ENCODE measurements at regions not wholly inside any gene's neighbourhood (a gene's known extent, or its start where the extent isn't known, plus 50 kb on each side); places are given as distances from the start of the nearest gene placed in this dataset.
"Not testable (repeated sequence)": the region's sequence is repeated elsewhere in the genome, so short reads cannot be mapped to it uniquely, and the experiment has no call there.

DNA sequence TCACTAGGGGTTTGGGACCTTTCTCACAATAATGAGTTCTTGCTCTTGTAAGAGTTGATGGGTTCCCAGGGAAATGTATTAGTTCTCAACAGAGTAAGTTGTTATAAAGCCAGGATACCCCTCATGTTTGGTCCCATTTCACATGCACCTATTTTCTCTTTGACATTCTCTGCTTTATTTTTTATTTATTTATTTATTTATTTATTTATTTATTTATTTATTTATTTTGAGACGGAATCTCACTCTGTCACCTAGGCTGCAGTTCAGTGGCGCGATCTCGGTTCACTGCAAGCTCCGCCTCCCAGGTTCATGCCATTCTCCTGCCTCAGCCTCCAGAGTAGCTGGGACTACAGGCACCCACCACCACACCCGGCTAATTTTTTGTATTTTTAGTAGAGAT lies 52.2 kb downstream of the ACTRT1 start:
- H3K36me3 ChIP-seq (replicated peaks; ENCODE audit: insufficient read depth, low read length); H3K27ac ChIP-seq (ENCODE audit: low read length); DNase-seq; H3K79me2 ChIP-seq (ENCODE audit: low read length); H4K20me1 ChIP-seq (ENCODE audit: insufficient read depth, low read length); H2AFZ ChIP-seq (ENCODE audit: low read length); H3K9me2 ChIP-seq (replicated peaks; ENCODE audit: insufficient read depth, low read length); H3K4me2 ChIP-seq (ENCODE audit: low read depth, low read length); H3K4me3 ChIP-seq (ENCODE audit: low read length); H3K9me3 ChIP-seq (replicated peaks; ENCODE audit: insufficient read depth, low read length); H3F3A ChIP-seq (ENCODE audit: insufficient read depth, low read length); H3K9ac ChIP-seq (ENCODE audit: low read length); H3K27me3 ChIP-seq (replicated peaks; ENCODE audit: insufficient read depth, low read length); H3K4me1 ChIP-seq (ENCODE audit: low read length): not testable (repeated sequence)

- Histone ChIP-seq H3K27me3 (replicated peaks; ENCODE audit: insufficient read depth, low read length) (no peaks in the 10 kb centered on the region), H3K36me3 (replicated peaks; ENCODE audit: insufficient read depth, low read length) (no peaks in the 10 kb centered on the region), H2AFZ (ENCODE audit: low read length) (no peak overlapping the region), H3K9ac (ENCODE audit: low read length) (no peak overlapping the region), H3K9me3 (replicated peaks; ENCODE audit: insufficient read depth, low read length) (no peaks in the 10 kb centered on the region), H3K4me3 (ENCODE audit: low read length) (no peak overlapping the region), H3K27ac (ENCODE audit: low read length) (no peak overlapping the region), H3K4me2 (ENCODE audit: low read depth, low read length) (no peak overlapping the region), H3K79me2 (ENCODE audit: low read length) (no peaks in the 10 kb centered on the region), H3K4me1 (ENCODE audit: low read length) (no peaks in the 10 kb centered on the region), H3K9me2 (replicated peaks; ENCODE audit: insufficient read depth, low read length) (no peaks in the 10 kb centered on the region), H4K20me1 (ENCODE audit: insufficient read depth, low read length) (no peaks in the 10 kb centered on the region), H3F3A (ENCODE audit: insufficient read depth, low read length) (no peaks in the 10 kb centered on the region)
- no peak for TF ChIP-seq EZH2 (optimal IDR thresholded peaks at IDR 0.05; ENCODE audit: low read depth, low read length)
- TF ChIP-seq, protein P1, sequence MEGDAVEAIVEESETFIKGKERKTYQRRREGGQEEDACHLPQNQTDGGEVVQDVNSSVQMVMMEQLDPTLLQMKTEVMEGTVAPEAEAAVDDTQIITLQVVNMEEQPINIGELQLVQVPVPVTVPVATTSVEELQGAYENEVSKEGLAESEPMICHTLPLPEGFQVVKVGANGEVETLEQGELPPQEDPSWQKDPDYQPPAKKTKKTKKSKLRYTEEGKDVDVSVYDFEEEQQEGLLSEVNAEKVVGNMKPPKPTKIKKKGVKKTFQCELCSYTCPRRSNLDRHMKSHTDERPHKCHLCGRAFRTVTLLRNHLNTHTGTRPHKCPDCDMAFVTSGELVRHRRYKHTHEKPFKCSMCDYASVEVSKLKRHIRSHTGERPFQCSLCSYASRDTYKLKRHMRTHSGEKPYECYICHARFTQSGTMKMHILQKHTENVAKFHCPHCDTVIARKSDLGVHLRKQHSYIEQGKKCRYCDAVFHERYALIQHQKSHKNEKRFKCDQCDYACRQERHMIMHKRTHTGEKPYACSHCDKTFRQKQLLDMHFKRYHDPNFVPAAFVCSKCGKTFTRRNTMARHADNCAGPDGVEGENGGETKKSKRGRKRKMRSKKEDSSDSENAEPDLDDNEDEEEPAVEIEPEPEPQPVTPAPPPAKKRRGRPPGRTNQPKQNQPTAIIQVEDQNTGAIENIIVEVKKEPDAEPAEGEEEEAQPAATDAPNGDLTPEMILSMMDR (IDR thresholded peaks at IDR 0.05; ENCODE audit: low read length) = no peak
- DNase-seq = no peak
Observed at GRCh38 chrX:127963696-127964095, 88.5 kb downstream of the ACTRT1 start.

DNA sequence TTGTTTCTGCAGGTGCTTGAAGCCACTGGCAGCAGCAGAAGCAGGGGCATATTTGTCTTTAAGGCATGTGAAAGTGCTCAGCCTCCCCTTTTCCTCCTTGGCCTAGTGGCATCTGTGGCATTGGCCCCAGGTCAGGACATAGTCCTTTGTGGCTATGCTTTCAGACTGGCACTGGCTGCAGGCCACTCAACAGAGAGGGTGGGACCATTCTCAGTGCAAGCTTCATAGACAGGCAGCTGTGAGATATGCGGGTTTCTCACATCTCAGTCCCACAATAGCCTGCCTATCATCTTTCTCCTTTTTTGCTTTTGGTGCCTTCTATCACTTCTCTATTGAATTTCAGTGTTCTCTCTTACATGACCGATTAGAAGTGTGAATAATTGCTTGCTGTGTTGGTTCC lies 104.8 kb downstream of the ACTRT1 start:
- Histone ChIP-seq H3K4me3 (ENCODE audit: low read length) (no peak overlapping the region), H3K36me3 (replicated peaks; ENCODE audit: insufficient read depth, low read length) (no peaks in the 10 kb centered on the region), H3K27me3 (replicated peaks; ENCODE audit: insufficient read depth, low read length) (no peaks in the 10 kb centered on the region), H3K9ac (ENCODE audit: low read length) (no peak overlapping the region), H4K20me1 (ENCODE audit: insufficient read depth, low read length) (no peaks in the 10 kb centered on the region), H3K79me2 (ENCODE audit: low read length) (no peaks in the 10 kb centered on the region), H3K4me1 (ENCODE audit: low read length) (no peaks in the 10 kb centered on the region), H3F3A (ENCODE audit: insufficient read depth, low read length) (no peaks in the 10 kb centered on the region), H2AFZ (ENCODE audit: low read length) (no peak overlapping the region), H3K9me2 (replicated peaks; ENCODE audit: insufficient read depth, low read length) (no peaks in the 10 kb centered on the region), H3K27ac (ENCODE audit: low read length) (no peak overlapping the region), H3K4me2 (ENCODE audit: low read depth, low read length) (no peak overlapping the region), H3K9me3 (replicated peaks; ENCODE audit: insufficient read depth, low read length) (no peaks in the 10 kb centered on the region)
- TF ChIP-seq EZH2 (optimal IDR thresholded peaks at IDR 0.05; ENCODE audit: low read depth, low read length) (no peak), EZH2phosphoT487 (IDR thresholded peaks at IDR 0.05; ENCODE audit: low read length) (no peak)
- TF ChIP-seq, protein P1 (IDR thresholded peaks at IDR 0.05; ENCODE audit: low read length) = no peak
- DNase-seq = no peak

DNA sequence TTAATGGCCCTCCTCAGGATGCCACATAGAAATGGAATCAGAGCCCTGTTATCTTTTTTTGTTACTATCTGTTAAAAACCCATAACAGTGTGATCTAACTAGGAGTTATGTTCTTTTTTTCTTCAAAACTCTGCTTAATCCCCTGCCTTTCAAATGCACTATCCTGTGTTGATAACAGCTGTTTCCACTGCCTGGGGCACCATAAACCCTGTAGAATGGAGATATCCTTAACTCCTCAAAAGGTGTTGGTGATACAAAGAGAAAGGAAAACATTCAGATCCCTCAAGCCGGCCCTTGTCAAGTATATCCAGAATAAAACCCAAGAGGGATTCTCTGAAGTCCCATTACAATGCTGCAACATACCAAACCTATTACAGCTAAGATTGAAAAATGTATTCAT lies 108.6 kb downstream of the ACTRT1 start:
- TF ChIP-seq, protein P1 (IDR thresholded peaks at IDR 0.05; ENCODE audit: low read length) = no peak
- TF ChIP-seq EZH2 (optimal IDR thresholded peaks at IDR 0.05; ENCODE audit: low read depth, low read length) = no peak
- TF ChIP-seq EZH2phosphoT487 (IDR thresholded peaks at IDR 0.05; ENCODE audit: low read length) = no peak
- no peak for DNase-seq

More for the DNA sequence above, 108.6 kb downstream of the ACTRT1 start:
- Histone ChIP-seq H3K9me2 (replicated peaks; ENCODE audit: insufficient read depth, low read length) (no peaks in the 10 kb centered on the region), H3K4me2 (ENCODE audit: low read depth, low read length) (no peak overlapping the region), H3K27me3 (replicated peaks; ENCODE audit: insufficient read depth, low read length) (no peaks in the 10 kb centered on the region), H3K27ac (ENCODE audit: low read length) (no peak overlapping the region), H3K79me2 (ENCODE audit: low read length) (no peaks in the 10 kb centered on the region), H3K4me1 (ENCODE audit: low read length) (no peaks in the 10 kb centered on the region), H3K4me3 (ENCODE audit: low read length) (no peak overlapping the region), H3K36me3 (replicated peaks; ENCODE audit: insufficient read depth, low read length) (no peaks in the 10 kb centered on the region), H4K20me1 (ENCODE audit: insufficient read depth, low read length) (no peaks in the 10 kb centered on the region), H3F3A (ENCODE audit: insufficient read depth, low read length) (no peaks in the 10 kb centered on the region), H3K9ac (ENCODE audit: low read length) (no peak overlapping the region), H3K9me3 (replicated peaks; ENCODE audit: insufficient read depth, low read length) (no peaks in the 10 kb centered on the region), H2AFZ (ENCODE audit: low read length) (no peak overlapping the region)
